IPS-15b (cell line): ENCODE measurements at regions not wholly inside any gene's neighbourhood (a gene's known extent, or its start where the extent isn't known, plus 50 kb on each side); places are given as distances from the start of the nearest gene placed in this dataset.
"Not testable (repeated sequence)": the region's sequence is repeated elsewhere in the genome, so short reads cannot be mapped to it uniquely, and the experiment has no call there.

Source experiments
- H3K27me3 ChIP-seq: one replicate; pipeline ENCODE4 v1.6.1; 2013; ENCODE audit warnings: low read length; ENCODE audit not compliant: control insufficient read depth, insufficient read depth
- H3K36me3 ChIP-seq: one replicate; pipeline ENCODE4 v1.6.1; 2013; ENCODE audit warnings: low read length; ENCODE audit not compliant: control insufficient read depth, insufficient read depth
- H3K4me1 ChIP-seq: one replicate; pipeline ENCODE4 v1.6.1; 2013; ENCODE audit warnings: mild to moderate bottlenecking, low read length; ENCODE audit not compliant: control insufficient read depth, insufficient read depth
- H3K4me3 ChIP-seq: one replicate; pipeline ENCODE4 v1.5.1; 2013; ENCODE audit warnings: low read depth, low read length
- H3K9ac ChIP-seq: one replicate; pipeline ENCODE4 v1.6.1; 2013; ENCODE audit warnings: low read depth, mild to moderate bottlenecking, low read length
- H3K9me3 ChIP-seq: one replicate; pipeline ENCODE4 v1.6.1; 2013; ENCODE audit warnings: mild to moderate bottlenecking, low read length; ENCODE audit not compliant: control insufficient read depth, insufficient read depth

DNA sequence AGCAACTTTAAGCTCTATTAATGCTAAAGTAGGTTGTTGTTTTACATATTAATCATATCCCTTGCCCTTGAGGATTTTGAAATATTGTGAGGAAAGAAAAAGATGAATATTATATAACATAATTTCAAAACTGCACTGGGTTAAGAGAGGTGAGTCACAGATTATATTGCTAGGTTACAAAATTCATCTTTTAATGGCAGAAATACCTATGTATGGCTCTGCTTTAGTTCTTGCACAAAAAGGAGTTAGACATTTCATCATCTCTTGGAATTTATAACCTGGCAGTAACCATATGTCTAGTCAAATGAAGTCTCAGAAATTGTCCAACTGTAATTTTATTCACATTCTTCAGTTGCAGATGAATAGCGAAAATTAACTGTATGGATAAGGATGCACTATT is 2041.1 kb downstream of the OLFM4 start:
- Histone ChIP-seq H3K4me3 (no peak overlapping the region), H3K27me3 (no peaks in the 10 kb centered on the region), H3K9ac (no peak overlapping the region), H3K4me1 (no peaks in the 10 kb centered on the region), H3K9me3 (no peaks in the 10 kb centered on the region), H3K36me3 (no peaks in the 10 kb centered on the region)

DNA sequence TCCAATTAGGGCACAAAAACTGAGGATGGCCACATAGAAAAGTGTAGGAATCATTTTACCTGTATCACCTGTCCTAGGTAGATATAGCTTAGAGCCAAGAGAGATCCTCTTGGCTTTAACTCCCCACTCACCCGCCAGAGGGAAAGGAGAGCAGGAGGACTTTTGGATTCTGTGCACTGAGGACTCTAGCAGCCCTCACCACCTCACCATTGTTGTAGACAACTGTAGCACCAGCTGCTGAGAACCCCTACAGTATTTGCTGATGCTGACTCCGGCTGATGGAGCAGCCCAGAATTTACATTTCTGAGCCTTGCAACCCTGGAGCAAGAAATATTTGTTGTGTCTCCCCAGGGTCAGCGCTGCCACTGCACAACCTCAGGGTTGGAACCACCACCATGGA is 2044.4 kb downstream of the OLFM4 start:
- H3K4me1 ChIP-seq: no peaks in the 10 kb centered on the region
- no peaks in the 10 kb centered on the region for H3K9me3 ChIP-seq
- H3K36me3 ChIP-seq: no peaks in the 10 kb centered on the region
- H3K4me3 ChIP-seq: no peak overlapping the region
- H3K27me3 ChIP-seq: no peaks in the 10 kb centered on the region
- no peak overlapping the region for H3K9ac ChIP-seq

DNA sequence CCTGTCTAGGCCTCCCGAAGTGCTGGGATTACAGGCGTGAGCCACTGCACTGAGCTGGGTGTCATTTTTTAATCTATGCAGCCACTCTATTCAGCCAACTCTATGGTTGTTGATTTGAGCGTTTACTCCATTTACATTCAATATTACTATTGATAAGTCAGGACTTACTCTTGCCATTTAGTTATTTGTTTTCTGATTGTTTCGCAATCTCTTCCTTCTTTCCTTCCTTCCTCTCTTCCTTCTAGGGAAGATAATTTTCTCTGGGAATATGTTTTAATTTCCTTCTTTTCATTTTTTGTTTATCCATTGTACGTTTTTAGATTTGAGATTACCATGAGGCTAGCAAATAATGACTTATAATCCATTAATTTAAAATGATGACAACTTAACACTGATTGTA is 2056.0 kb downstream of the OLFM4 start:
- H3K9ac ChIP-seq: no peak overlapping the region

DNA sequence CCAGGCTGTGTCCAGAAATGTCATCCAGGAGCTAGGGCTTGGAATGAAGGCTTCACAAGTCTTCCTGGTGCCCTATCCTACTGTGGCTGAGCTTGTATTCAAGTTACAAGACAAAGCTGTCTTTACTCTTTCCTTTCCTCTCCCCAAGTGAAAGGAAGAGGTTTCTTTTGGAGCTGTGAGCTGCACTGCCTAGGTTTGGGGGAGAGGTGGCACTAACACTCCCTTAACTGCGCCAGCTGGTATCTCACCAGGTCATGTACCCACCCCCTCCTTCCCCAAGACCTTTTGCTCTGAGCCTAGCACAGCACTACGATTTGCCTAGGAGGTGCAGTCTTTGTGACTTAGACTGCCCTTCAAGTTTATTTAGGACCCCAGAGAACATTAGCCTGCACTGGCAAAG is 2053.6 kb upstream of the PRR20A start:
- Histone ChIP-seq H3K4me1 (peaks cover 8% of the 10 kb centered on the region), H3K27me3 (no peaks in the 10 kb centered on the region), H3K9ac (no peak overlapping the region), H3K36me3 (no peaks in the 10 kb centered on the region), H3K9me3 (no peaks in the 10 kb centered on the region), H3K4me3 (no peak overlapping the region)

More for the DNA sequence above, 2056.0 kb downstream of the OLFM4 start:
- no peaks in the 10 kb centered on the region for H3K36me3 ChIP-seq
- H3K4me3 ChIP-seq: no peak overlapping the region
- no peaks in the 10 kb centered on the region for H3K9me3 ChIP-seq
- H3K4me1 ChIP-seq: peaks cover 8% of the 10 kb centered on the region
- H3K27me3 ChIP-seq: no peaks in the 10 kb centered on the region

DNA sequence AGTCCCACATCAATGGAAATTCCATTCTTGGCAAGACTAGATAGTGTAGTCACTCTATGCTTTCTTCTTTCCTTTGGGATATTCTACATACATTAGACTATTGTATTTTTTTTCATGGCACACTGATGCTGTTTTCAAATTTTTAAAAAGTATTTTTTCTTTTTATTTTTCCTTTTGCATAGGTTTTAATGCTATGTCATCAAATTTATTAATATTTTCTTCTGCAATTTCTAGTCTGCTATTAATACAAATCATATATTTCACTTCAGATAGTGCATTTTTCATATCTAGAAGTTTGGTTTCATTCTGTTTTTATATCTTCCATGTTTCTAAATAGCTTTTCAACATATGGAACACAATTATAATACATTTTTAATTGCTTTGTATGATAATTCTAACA is 2050.1 kb upstream of the PRR20A start:
- Histone ChIP-seq H3K9ac (no peak overlapping the region), H3K36me3 (no peaks in the 10 kb centered on the region), H3K4me3 (no peak overlapping the region), H3K4me1 (peaks cover 8% of the 10 kb centered on the region), H3K27me3 (no peaks in the 10 kb centered on the region), H3K9me3 (no peaks in the 10 kb centered on the region)

DNA sequence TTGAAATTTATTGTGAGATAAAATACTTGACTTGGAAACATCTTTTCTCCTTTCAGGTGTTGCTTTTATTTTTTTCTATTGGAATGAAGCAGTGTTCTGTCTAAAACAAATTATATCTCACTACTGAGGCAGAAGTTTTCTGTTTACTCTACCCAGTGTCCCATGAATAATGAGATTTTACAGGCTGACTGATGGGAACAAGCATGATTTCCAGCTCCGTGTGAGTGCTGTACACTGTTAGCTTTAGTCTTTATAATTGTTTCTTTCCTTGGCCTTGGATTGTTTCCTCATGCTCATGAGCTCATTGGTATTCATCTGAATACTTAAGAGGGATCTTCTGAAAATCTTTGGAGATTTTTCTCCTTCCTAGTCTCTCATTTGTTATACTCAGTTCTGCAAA is 2049.5 kb upstream of the PRR20A start:
- no peak overlapping the region for H3K9ac ChIP-seq
- H3K4me3 ChIP-seq: no peak overlapping the region
- H3K4me1 ChIP-seq: peaks cover 8% of the 10 kb centered on the region
- H3K36me3 ChIP-seq: no peaks in the 10 kb centered on the region
- no peaks in the 10 kb centered on the region for H3K27me3 ChIP-seq
- H3K9me3 ChIP-seq: no peaks in the 10 kb centered on the region

DNA sequence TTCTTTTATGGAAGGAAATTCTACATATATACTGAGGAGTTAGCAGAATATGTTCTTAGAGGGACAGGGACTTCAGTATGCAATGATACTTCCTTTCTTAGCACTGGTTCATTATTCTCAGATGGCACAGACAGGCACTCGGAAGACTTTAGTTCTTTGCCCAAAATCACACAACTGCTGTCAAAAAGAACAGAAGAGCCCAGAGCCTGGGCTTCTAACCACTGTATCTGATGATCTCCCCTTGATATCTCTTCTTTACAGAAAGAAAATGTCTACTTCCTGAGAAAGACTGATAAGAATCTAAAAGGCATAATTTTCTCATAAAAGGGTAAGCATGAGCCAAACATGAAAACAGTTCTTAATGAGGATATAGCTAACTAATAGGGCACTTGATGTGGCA is 2034.2 kb upstream of the PRR20A start:
- H3K27me3 ChIP-seq: no peaks in the 10 kb centered on the region

DNA sequence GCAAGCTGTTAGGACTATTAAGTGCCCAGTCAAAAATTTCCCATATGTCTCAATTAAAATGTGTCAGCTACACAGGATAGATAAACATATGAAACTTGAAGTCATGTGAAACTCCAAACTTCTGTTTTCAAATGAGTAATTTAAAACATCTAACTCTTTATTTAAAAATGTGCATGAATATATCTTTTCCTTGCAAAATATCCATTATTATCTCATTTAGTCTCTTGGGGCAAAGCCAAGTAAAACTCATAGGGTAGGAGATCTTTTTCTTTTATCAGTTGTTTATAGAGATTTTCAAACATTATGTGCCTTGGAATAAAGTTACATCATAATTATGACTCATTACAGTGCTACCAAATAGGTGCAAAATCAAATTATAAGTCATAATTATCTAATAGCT is 2020.1 kb upstream of the PRR20A start:
- Histone ChIP-seq H3K36me3 (no peaks in the 10 kb centered on the region), H3K9me3 (no peaks in the 10 kb centered on the region), H3K27me3 (no peaks in the 10 kb centered on the region), H3K4me1 (no peaks in the 10 kb centered on the region), H3K9ac (no peak overlapping the region), H3K4me3 (no peak overlapping the region)

More for the DNA sequence above, 2034.2 kb upstream of the PRR20A start:
- Histone ChIP-seq H3K4me3 (no peak overlapping the region), H3K36me3 (no peaks in the 10 kb centered on the region), H3K4me1 (no peaks in the 10 kb centered on the region), H3K9me3 (no peaks in the 10 kb centered on the region), H3K9ac (no peak overlapping the region)

DNA sequence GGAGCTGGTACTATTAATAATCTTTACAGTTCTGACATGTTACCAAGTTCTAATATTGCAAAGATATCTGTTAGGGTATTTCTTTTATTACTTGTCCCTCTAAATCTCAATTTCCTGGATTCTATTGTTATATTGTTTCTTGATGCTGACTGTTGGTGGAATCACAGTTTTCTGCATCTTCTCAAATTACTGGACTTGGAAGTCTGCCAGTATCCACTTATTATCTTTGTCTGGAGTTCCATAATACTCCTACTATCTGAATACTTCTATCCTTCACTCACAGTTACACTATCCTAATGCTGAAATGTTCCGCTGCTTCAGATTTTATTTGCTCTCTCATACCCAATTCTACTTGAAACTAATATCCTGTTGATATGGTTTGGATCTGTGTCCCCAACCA is 1985.7 kb upstream of the PRR20A start:
- Histone ChIP-seq H3K4me1 (no peaks in the 10 kb centered on the region), H3K9ac (no peak overlapping the region), H3K36me3 (no peaks in the 10 kb centered on the region), H3K4me3 (no peak overlapping the region), H3K27me3 (no peaks in the 10 kb centered on the region), H3K9me3 (peaks cover 5% of the 10 kb centered on the region)

DNA sequence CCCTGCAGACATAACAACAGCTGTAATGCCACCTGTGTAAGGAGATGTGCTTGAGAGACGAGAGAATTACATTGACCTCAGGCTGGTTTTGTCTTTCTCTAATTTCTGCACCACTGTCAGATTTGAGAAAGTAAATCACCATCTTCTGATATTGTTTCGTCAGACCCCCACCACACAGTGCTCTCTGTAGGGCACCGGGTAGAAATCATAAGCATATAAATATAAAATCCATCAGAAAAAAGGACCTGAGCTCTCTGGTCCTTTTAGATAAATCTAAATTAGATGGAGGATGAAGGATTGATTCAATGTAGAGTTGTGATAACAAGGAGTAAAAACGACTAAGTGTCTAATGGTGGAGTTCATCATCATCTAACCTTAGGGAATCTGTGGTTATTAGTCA is 1981.0 kb upstream of the PRR20A start:
- no peaks in the 10 kb centered on the region for H3K36me3 ChIP-seq
- no peak overlapping the region for H3K9ac ChIP-seq

DNA sequence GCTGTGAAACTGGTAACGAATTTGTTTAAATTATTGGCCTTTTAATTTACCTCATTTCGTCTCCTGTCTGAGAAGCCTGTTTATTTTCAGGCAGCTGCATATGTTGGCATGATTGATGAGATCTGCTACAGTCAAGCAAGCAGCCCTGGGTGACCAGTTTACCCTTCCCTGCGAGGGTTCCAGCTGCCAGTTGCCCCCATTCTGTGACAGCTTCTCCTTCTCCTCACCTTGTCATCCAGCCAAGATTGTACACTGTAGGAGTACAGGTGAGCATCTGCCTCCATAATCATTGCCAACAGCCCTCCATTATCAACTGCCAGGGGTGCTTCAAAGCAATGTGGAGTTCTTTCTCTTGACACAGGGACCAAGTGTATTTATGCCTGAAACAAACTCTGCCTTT is 1979.9 kb upstream of the PRR20A start:
- Histone ChIP-seq H3K4me3 (no peak overlapping the region), H3K36me3 (no peaks in the 10 kb centered on the region), H3K27me3 (no peaks in the 10 kb centered on the region), H3K4me1 (no peaks in the 10 kb centered on the region), H3K9ac (no peak overlapping the region), H3K9me3 (peaks cover 5% of the 10 kb centered on the region)

More for the DNA sequence above, 1981.0 kb upstream of the PRR20A start:
- no peak overlapping the region for H3K4me3 ChIP-seq
- H3K4me1 ChIP-seq: no peaks in the 10 kb centered on the region
- H3K9me3 ChIP-seq: peaks cover 5% of the 10 kb centered on the region
- no peaks in the 10 kb centered on the region for H3K27me3 ChIP-seq

DNA sequence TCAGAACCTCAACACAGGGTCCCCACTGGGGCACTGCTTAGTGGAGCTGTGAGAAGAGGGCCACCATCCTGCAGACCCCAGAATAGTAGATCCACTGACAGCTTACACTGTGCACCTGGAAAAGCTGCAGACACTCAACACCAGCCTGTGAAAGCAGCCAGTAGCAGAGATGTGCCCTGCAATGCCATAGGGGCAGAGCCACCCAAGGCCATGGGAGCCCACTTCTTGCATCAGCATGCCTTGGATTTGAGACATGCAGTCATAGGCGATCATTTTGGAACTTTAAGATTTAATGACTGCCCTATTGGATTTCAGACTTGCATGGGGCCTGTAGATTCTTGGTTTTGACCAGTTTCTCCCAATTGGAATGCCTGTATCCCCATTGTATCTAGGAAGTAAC is 1962.1 kb upstream of the PRR20A start:
- not testable (repeated sequence) for H3K9me3 ChIP-seq, H3K36me3 ChIP-seq, H3K4me3 ChIP-seq, H3K27me3 ChIP-seq, H3K9ac ChIP-seq, H3K4me1 ChIP-seq

DNA sequence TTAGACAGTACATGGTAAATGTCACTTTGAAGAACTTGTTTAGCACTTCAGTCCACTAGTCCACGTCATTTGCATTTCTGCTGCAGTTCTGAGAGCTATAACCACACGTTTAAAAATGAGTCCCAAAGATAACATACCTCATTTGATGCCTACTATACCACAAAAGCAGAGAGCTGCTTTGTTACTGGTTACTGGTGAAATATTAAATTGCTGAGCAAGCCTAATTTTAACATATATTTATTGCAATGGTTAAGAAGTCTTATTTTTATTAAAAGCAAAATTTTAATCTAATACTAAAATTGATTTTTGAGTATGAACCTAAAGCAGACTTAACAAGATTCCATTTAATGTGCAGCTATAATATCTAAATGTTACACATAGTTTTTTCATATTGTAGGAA is 1949.7 kb upstream of the PRR20A start:
- no peak overlapping the region for H3K4me3 ChIP-seq
- peaks cover 3% of the 10 kb centered on the region for H3K9me3 ChIP-seq
- H3K36me3 ChIP-seq: no peaks in the 10 kb centered on the region
- no peaks in the 10 kb centered on the region for H3K27me3 ChIP-seq
- H3K4me1 ChIP-seq: no peaks in the 10 kb centered on the region
- H3K9ac ChIP-seq: no peak overlapping the region
